B cell (primary cell): ENCODE measurements at regions not wholly inside any gene's neighbourhood (a gene's known extent, or its start where the extent isn't known, plus 50 kb on each side); places are given as distances from the start of the nearest gene placed in this dataset.

ENCODE experiments used
- ATAC-seq: fragments of 200-7000 bp; cut with Tn5 transposase; one replicate; pipeline ENCODE4 v1.10.0; 2021; ENCODE audit warnings: low read depth, mild to moderate bottlenecking, moderate number of reproducible peaks, moderate library complexity
- CTCF ChIA-PET: fragments of 350-600 bp; sonication (Branson Sonifier 250); formaldehyde crosslinking; loops from one replicate; lab custom pipeline; 2021; ENCODE audit warnings: antibody characterized with exemption, inconsistent platforms; lab: Charles Lee
- POLR2A ChIA-PET: fragments of 350-600 bp; sonication (Branson Sonifier 250); formaldehyde crosslinking; loops from one replicate; lab custom pipeline; 2021; ENCODE audit warnings: antibody characterized with exemption; lab: Charles Lee
- DNase-seq: peaks from one replicate; pipeline ENCODE4 v3.0.0; 2013
- H2AFZ ChIP-seq: 2 replicates; pipeline ENCODE4 v1.6.1; 2012; ENCODE audit warnings: mild to moderate bottlenecking, low read depth, low read length; ENCODE audit not compliant: insufficient read depth, poor library complexity, severe bottlenecking
- H3K27ac ChIP-seq, 2 donors: 1 replicate in 1 of 2; 2 replicates in 1 of 2; pipeline ENCODE4 v1.5.1; 2012 to 2013; ENCODE audit warnings: low read length in 2 of 2, mild to moderate bottlenecking in 2 of 2, moderate library complexity in 1 of 2
- H3K27me3 ChIP-seq, 4 experiments: fragments of 200-600 bp in 1 of 4; sonication (generic) in 1 of 4; replicated peaks in 1 of 4; 1 replicate in 2 of 4; 2 replicates in 2 of 4; pipeline versions ENCODE4 v1.6.1 to v1.7.0; 2013 to 2016; ENCODE audit warnings: low read length in 3 of 4, mild to moderate bottlenecking in 2 of 4, mixed read lengths in 1 of 4, moderate library complexity in 1 of 4; ENCODE audit not compliant: insufficient read depth in 4 of 4, control insufficient read depth in 3 of 4; ENCODE audit errors: control extremely low read depth in 1 of 4
- H3K36me3 ChIP-seq, 2 experiments: replicated peaks in 1 of 2; 1 replicate in 1 of 2; 2 replicates in 1 of 2; pipeline versions ENCODE4 v1.6.1 to v1.7.1; 2013; ENCODE audit warnings: low read length in 1 of 2; ENCODE audit not compliant: insufficient read depth in 2 of 2, control insufficient read depth in 1 of 2; ENCODE audit errors: control extremely low read depth in 1 of 2, extremely low read depth in 1 of 2
- H3K4me1 ChIP-seq, 2 donors: fragments of 200-600 bp in 1 of 2; sonication (generic) in 1 of 2; 1 replicate in 1 of 2; 2 replicates in 1 of 2; pipeline versions ENCODE4 v1.5.1 to v1.6.1; 2013 to 2017; ENCODE audit warnings: low read length in 2 of 2; ENCODE audit not compliant: control insufficient read depth in 2 of 2, insufficient read depth in 2 of 2
- H3K4me2 ChIP-seq: replicated peaks from 2 replicates; pipeline ENCODE3; 2012; ENCODE audit warnings: mild to moderate bottlenecking, low read depth, low read length; ENCODE audit not compliant: poor library complexity, severe bottlenecking
- H3K4me3 ChIP-seq, 5 experiments: fragments of 200-600 bp in 1 of 5; sonication (generic) in 1 of 5; 1 replicate in 3 of 5; 2 replicates in 2 of 5; pipeline versions ENCODE4 v1.5.1 to v1.7.0; 2011 to 2016; ENCODE audit warnings: low read length in 4 of 5, mild to moderate bottlenecking in 4 of 5, low read depth in 2 of 5, control low read depth in 1 of 5, moderate library complexity in 1 of 5; ENCODE audit not compliant: insufficient read depth in 1 of 5; ENCODE audit errors: control extremely low read depth in 1 of 5, extremely low read depth in 1 of 5
- H3K79me2 ChIP-seq: fragments of 200-600 bp; sonication (generic); one replicate; pipeline ENCODE4 v1.6.0; 2016; ENCODE audit warnings: low read length; ENCODE audit not compliant: control insufficient read depth, insufficient read depth
- H3K9ac ChIP-seq: fragments of 200-600 bp; sonication (generic); 2 replicates; pipeline ENCODE4 v1.6.1; 2017; ENCODE audit warnings: mild to moderate bottlenecking, low read length, moderate library complexity
- H3K9me3 ChIP-seq, 3 donors: one replicate each; pipeline versions ENCODE4 v1.6.1 to v1.7.1; 2013; ENCODE audit warnings: low read length in 2 of 3; ENCODE audit not compliant: control insufficient read depth in 2 of 3, insufficient read depth in 1 of 3; ENCODE audit errors: control extremely low read depth in 1 of 3
- H4K20me1 ChIP-seq: 2 replicates; pipeline ENCODE4 v1.6.0; 2012; ENCODE audit warnings: mild to moderate bottlenecking, low read length; ENCODE audit not compliant: insufficient read depth, control insufficient read depth, poor library complexity, severe bottlenecking
- H3K27ac Mint-ChIP-seq: one replicate; pipeline ENCODE4 v1.8.0; 2021; ENCODE audit warnings: mixed read lengths
- H3K27me3 Mint-ChIP-seq: one replicate; pipeline ENCODE4 v1.8.0; 2021; ENCODE audit warnings: mixed read lengths
- H3K4me1 Mint-ChIP-seq: one replicate; pipeline ENCODE4 v1.8.0; 2021; ENCODE audit warnings: mixed read lengths
- H3K4me3 Mint-ChIP-seq: one replicate; pipeline ENCODE4 v1.8.0; 2021; ENCODE audit warnings: mixed read lengths
- H3K9me3 Mint-ChIP-seq: one replicate; pipeline ENCODE4 v1.8.0; 2022; ENCODE audit warnings: mixed read lengths; ENCODE audit not compliant: insufficient read depth
- CTCF ChIP-seq: fragments of 200-600 bp; IDR thresholded peaks from one replicate; pipeline ENCODE4 v1.8.0; 2022; ENCODE audit warnings: antibody characterized with exemption, mild to moderate bottlenecking
- EZH2 ChIP-seq: IDR thresholded peaks from 2 replicates; pipeline ENCODE4 v1.6.1; 2012; ENCODE audit warnings: borderline replicate concordance, low read depth, mild to moderate bottlenecking, moderate library complexity, low read length; ENCODE audit not compliant: insufficient read depth, poor library complexity, severe bottlenecking
- WGBS: methylation state at CpG from one replicate; pipeline ENCODE4 v1.1.5; 2013; ENCODE audit warnings: missing lambda C conversion rate; ENCODE audit not compliant: insufficient coverage; 5-methylcytosine and 5-hydroxymethylcytosine counted together
- intact Hi-C: fragments of 100-400 bp; cut with micrococcal nuclease; formaldehyde crosslinking; loops from one replicate; pipeline ENCODE4 v1.10.0; 2022

GRCh38 chr2:24432121-24432520, 58.9 kb upstream of the NCOA1 start:
- ATAC-seq = no peak
- no peaks in the 10 kb centered on the region for H3K36me3 ChIP-seq
- H3K27ac Mint-ChIP-seq = no peak overlapping the region
- no peaks in the 10 kb centered on the region for H4K20me1 ChIP-seq
- H3K9me3 ChIP-seq = no peaks in the 10 kb centered on the region
- H3K9me3 Mint-ChIP-seq = no peaks in the 10 kb centered on the region
- ChIA-PET POLR2A (no interaction called here), CTCF (interaction anchor here (1.0 kb wide), 1 partner anchor 22 kb away, joined by 4 read pairs; no protein-coding TSS in a partner anchor)
- H3K4me2 ChIP-seq = no peak overlapping the region
- no peak overlapping the region for H3K4me3 Mint-ChIP-seq
- no peaks in the 10 kb centered on the region for H3K4me1 ChIP-seq
- H3K27ac ChIP-seq = no peak overlapping the region
- H3K4me1 Mint-ChIP-seq = no peaks in the 10 kb centered on the region
- WGBS = no CpG with 5 or more reads among the region's 1 CpG
- intact Hi-C loops = no loop called here
- no peak overlapping the region for H3K4me3 ChIP-seq
- H3K27me3 Mint-ChIP-seq = no peaks in the 10 kb centered on the region
- H3K79me2 ChIP-seq = no peaks in the 10 kb centered on the region
- TF ChIP-seq CTCF (no peak), EZH2 (no peak)
- no peak overlapping the region for H3K9ac ChIP-seq
- DNase-seq = no peak
- H3K27me3 ChIP-seq = no peaks in the 10 kb centered on the region
- no peak overlapping the region for H2AFZ ChIP-seq

- Histone ChIP-seq H3K36me3 (no peaks in the 10 kb centered on the region), H3K79me2 (no peaks in the 10 kb centered on the region), H3K4me1 (no peaks in the 10 kb centered on the region), H2AFZ (no peak overlapping the region), H3K27me3 (no peaks in the 10 kb centered on the region), H3K9ac (no peak overlapping the region), H3K4me2 (no peak overlapping the region), H4K20me1 (no peaks in the 10 kb centered on the region), H3K4me3 (no peak overlapping the region), H3K9me3 (no peaks in the 10 kb centered on the region), H3K27ac (no peak overlapping the region)
- WGBS = 88% methylated on average over 11 of the region's 14 CpGs
- ChIA-PET CTCF (no interaction called here), POLR2A (no interaction called here)
- Mint-ChIP-seq H3K9me3 (no peaks in the 10 kb centered on the region), H3K4me3 (no peak overlapping the region), H3K27me3 (no peaks in the 10 kb centered on the region), H3K27ac (no peak overlapping the region), H3K4me1 (no peaks in the 10 kb centered on the region)
- DNase-seq (no peak), ATAC-seq (no peak)
- TF ChIP-seq EZH2 = no peak
- intact Hi-C loops = no loop called here
Measured at GRCh38 chr2:24429197-24430074, 61.6 kb upstream of the NCOA1 start.
